ENCODE measurements at regions not wholly inside any gene's neighbourhood (a gene's known extent, or its start where the extent isn't known, plus 50 kb on each side); places are given as distances from the start of the nearest gene placed in this dataset.

- FAIRE-seq = no peak
Observed at GRCh38 chr13:31048521-31048920, 113.2 kb downstream of the HSPH1 start.

- no peak for FAIRE-seq
Observed at GRCh38 chr13:31046711-31047279, 114.3 kb downstream of the TEX26 start.

- FAIRE-seq = peak; percentile 88
Observed at GRCh38 chr13:31045286-31046081, 113.0 kb downstream of the TEX26 start.

GRCh38 chr13:31044364-31045285 is 112.2 kb downstream of the TEX26 start:
- peak; percentile 77 for FAIRE-seq

GRCh38 chr13:31043957-31044356 is 111.5 kb downstream of the TEX26 start:
- no peak for FAIRE-seq

- no peak for FAIRE-seq
Observed at GRCh38 chr13:31042481-31043165, 110.2 kb downstream of the TEX26 start.

- FAIRE-seq = no peak
Observed at GRCh38 chr13:31042049-31042448, 109.6 kb downstream of the TEX26 start.

GRCh38 chr13:31038834-31039552 is 106.5 kb downstream of the TEX26 start:
- no peak for FAIRE-seq

GRCh38 chr13:31037874-31038500 is 105.5 kb downstream of the TEX26 start:
- FAIRE-seq = no peak

- FAIRE-seq = no peak
Observed at GRCh38 chr13:31036731-31037695, 104.6 kb downstream of the TEX26 start.

GRCh38 chr13:31035185-31035965 is 102.9 kb downstream of the TEX26 start:
- FAIRE-seq = no peak

- no peak for FAIRE-seq
Observed at GRCh38 chr13:31032528-31033113, 100.2 kb downstream of the TEX26 start.

- FAIRE-seq = no peak
Observed at GRCh38 chr13:31031482-31031881, 99.0 kb downstream of the TEX26 start.

GRCh38 chr13:31029102-31029501 is 96.6 kb downstream of the TEX26 start:
- FAIRE-seq = no peak

GRCh38 chr13:31027136-31027535 is 94.7 kb downstream of the TEX26 start:
- no peak for FAIRE-seq

All from TTC549 (cell line).